ENCODE measurements at regions not wholly inside any gene's neighbourhood (a gene's known extent, or its start where the extent isn't known, plus 50 kb on each side); places are given as distances from the start of the nearest gene placed in this dataset.

- Mint-ChIP-seq H3K4me1 (ENCODE audit: unreplicated experiment) (no peaks in the 10 kb centered on the region), H3K36me3 (ENCODE audit: low read depth, unreplicated experiment) (no peaks in the 10 kb centered on the region), H3K9me3 (ENCODE audit: unreplicated experiment) (no peaks in the 10 kb centered on the region), H3K27ac (ENCODE audit: unreplicated experiment) (no peak overlapping the region), H3K27me3 (ENCODE audit: unreplicated experiment) (no peaks in the 10 kb centered on the region), H3K4me3 (ENCODE audit: unreplicated experiment) (no peak overlapping the region)
- no peak for TF ChIP-seq CTCF (IDR thresholded peaks at IDR 0.05; ENCODE audit: unreplicated experiment)
- no peak for DNase-seq (ENCODE audit: low spot score)
Observed at GRCh38 chrX:88603237-88603636, 143.8 kb upstream of the CPXCR1 start.

- Mint-ChIP-seq H3K27ac (ENCODE audit: unreplicated experiment) (no peak overlapping the region), H3K4me3 (ENCODE audit: unreplicated experiment) (no peak overlapping the region), H3K27me3 (ENCODE audit: unreplicated experiment) (no peaks in the 10 kb centered on the region), H3K4me1 (ENCODE audit: unreplicated experiment) (no peaks in the 10 kb centered on the region), H3K36me3 (ENCODE audit: low read depth, unreplicated experiment) (no peaks in the 10 kb centered on the region), H3K9me3 (ENCODE audit: unreplicated experiment) (no peaks in the 10 kb centered on the region)
- no peak for DNase-seq (ENCODE audit: low spot score)
- TF ChIP-seq CTCF (IDR thresholded peaks at IDR 0.05; ENCODE audit: unreplicated experiment): no peak
Observed at GRCh38 chrX:88604433-88605221, 142.4 kb upstream of the CPXCR1 start.

GRCh38 chrX:88605222-88605583 is 141.8 kb upstream of the CPXCR1 start:
- Mint-ChIP-seq H3K4me1 (ENCODE audit: unreplicated experiment) (no peaks in the 10 kb centered on the region), H3K27ac (ENCODE audit: unreplicated experiment) (no peak overlapping the region), H3K27me3 (ENCODE audit: unreplicated experiment) (no peaks in the 10 kb centered on the region), H3K9me3 (ENCODE audit: unreplicated experiment) (no peaks in the 10 kb centered on the region), H3K36me3 (ENCODE audit: low read depth, unreplicated experiment) (no peaks in the 10 kb centered on the region), H3K4me3 (ENCODE audit: unreplicated experiment) (no peak overlapping the region)
- TF ChIP-seq CTCF (IDR thresholded peaks at IDR 0.05; ENCODE audit: unreplicated experiment): no peak
- DNase-seq (ENCODE audit: low spot score): no peak

GRCh38 chrX:88612870-88613329 is 134.1 kb upstream of the CPXCR1 start:
- H3K27ac Mint-ChIP-seq (ENCODE audit: unreplicated experiment): peak overlapping the region; percentile 83
- peak overlapping the region; percentile 5 for H3K4me3 Mint-ChIP-seq (ENCODE audit: unreplicated experiment)
- peak; percentile 12 for DNase-seq (ENCODE audit: low spot score)

More at GRCh38 chrX:88612870-88613329, 134.1 kb upstream of the CPXCR1 start:
- H3K27me3 Mint-ChIP-seq (ENCODE audit: unreplicated experiment): no peaks in the 10 kb centered on the region
- no peaks in the 10 kb centered on the region for H3K36me3 Mint-ChIP-seq (ENCODE audit: low read depth, unreplicated experiment)
- TF ChIP-seq CTCF (IDR thresholded peaks at IDR 0.05; ENCODE audit: unreplicated experiment): no peak
- H3K4me1 Mint-ChIP-seq (ENCODE audit: unreplicated experiment): peaks cover 6% of the 10 kb centered on the region
- H3K9me3 Mint-ChIP-seq (ENCODE audit: unreplicated experiment): no peaks in the 10 kb centered on the region

Data from endothelial cell (in vitro differentiated cells).